ENCODE measurements at regions not wholly inside any gene's neighbourhood (a gene's known extent, or its start where the extent isn't known, plus 50 kb on each side); places are given as distances from the start of the nearest gene placed in this dataset.

DNA sequence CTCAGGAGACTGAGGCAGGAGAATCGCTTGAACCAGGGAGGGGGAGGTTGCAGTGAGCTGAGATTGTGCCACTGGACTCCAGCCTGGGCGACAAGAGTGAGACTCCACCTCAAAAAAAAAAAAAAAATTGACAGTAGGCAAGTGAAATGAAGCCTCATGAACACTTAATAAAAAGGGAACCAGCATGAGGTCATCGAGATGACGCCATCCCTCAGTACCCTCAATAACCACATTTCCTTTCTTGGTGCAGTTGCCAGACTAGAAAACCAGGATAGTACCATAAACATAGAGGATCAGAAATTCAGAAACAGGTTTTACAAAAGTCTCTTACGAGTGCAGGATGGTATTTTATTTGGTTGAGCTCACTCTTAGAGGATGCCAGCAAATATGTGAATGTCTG lies 584.1 kb downstream of the MAFB start:
- no peak for FAIRE-seq
- dilution Hi-C loops (cut with MboI; ENCODE audit: extremely low pct_ligation_motif_present, low sequenced_read_pairs) = no loop called here

DNA sequence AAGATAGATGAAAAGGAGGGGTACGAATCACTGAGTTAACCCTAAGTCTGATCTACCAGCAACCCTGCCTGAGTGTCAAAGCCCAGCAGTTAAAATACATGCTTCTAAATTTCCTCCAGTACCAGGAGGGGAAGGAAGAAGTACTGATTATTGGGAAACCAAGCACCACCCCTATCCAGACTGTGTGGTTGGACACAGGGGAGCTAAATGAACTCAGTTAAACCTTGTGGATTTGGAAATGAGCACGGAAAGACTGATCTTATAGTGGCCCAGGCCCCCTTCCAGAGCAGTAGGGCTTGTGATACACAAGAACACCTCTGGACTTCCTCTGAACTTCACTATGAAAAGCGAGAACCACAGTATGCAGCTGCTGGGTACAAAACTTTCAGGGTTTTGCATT lies 585.6 kb downstream of the MAFB start:
- FAIRE-seq (no peak), DNase-seq (ENCODE audit: low read depth, low spot score) (no peak)
- TF ChIP-seq JUN (IDR thresholded peaks at IDR 0.05; ENCODE audit: borderline replicate concordance, insufficient read depth, insufficient read length, low read depth) (no peak), FOS (IDR thresholded peaks at IDR 0.05; ENCODE audit: borderline replicate concordance, insufficient read depth, low read length) (no peak), MAX (IDR thresholded peaks at IDR 0.05; ENCODE audit: insufficient read depth, insufficient read length) (no peak), GATA2 (IDR thresholded peaks at IDR 0.05; ENCODE audit: insufficient read depth, insufficient read length, low read depth, low read length) (no peak), POLR2A (IDR thresholded peaks at IDR 0.05; ENCODE audit: low read depth, low read length) (no peak), MYC (IDR thresholded peaks at IDR 0.05; ENCODE audit: low read depth, low read length) (no peak), EZH2 (IDR thresholded peaks at IDR 0.05; ENCODE audit: borderline replicate concordance, low read depth, low read length, severe bottlenecking) (no peak)
- TF ChIP-seq, protein P1, sequence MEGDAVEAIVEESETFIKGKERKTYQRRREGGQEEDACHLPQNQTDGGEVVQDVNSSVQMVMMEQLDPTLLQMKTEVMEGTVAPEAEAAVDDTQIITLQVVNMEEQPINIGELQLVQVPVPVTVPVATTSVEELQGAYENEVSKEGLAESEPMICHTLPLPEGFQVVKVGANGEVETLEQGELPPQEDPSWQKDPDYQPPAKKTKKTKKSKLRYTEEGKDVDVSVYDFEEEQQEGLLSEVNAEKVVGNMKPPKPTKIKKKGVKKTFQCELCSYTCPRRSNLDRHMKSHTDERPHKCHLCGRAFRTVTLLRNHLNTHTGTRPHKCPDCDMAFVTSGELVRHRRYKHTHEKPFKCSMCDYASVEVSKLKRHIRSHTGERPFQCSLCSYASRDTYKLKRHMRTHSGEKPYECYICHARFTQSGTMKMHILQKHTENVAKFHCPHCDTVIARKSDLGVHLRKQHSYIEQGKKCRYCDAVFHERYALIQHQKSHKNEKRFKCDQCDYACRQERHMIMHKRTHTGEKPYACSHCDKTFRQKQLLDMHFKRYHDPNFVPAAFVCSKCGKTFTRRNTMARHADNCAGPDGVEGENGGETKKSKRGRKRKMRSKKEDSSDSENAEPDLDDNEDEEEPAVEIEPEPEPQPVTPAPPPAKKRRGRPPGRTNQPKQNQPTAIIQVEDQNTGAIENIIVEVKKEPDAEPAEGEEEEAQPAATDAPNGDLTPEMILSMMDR (IDR thresholded peaks at IDR 0.05; ENCODE audit: extremely low read depth in 1 of 2, insufficient read depth in 1 of 2, low read depth in 1 of 2, low read length in 2 of 2) = no peak
- no peak overlapping the region for H3K4me3 ChIP-seq (replicated peaks in 1 of 3; ENCODE audit: insufficient read depth in 1 of 3, low read depth in 1 of 3, low read length in 3 of 3)
- intact Hi-C loops (cut with micrococcal nuclease) = no loop called here
- H4K20me1 ChIP-seq (replicated peaks; ENCODE audit: control insufficient read depth, extremely low read depth, insufficient read depth, low read length) = no peaks in the 10 kb centered on the region
- no peak overlapping the region for H3K4me2 ChIP-seq (ENCODE audit: insufficient read depth, low read length)
- BruUV-seq (replicated peaks) = no TSS peak
- no peak overlapping the region for H3K9ac ChIP-seq (replicated peaks; ENCODE audit: extremely low read depth, insufficient read depth, low read length)
- no peaks in the 10 kb centered on the region for H3K27me3 ChIP-seq (ENCODE audit: control insufficient read depth in 2 of 2, insufficient read depth in 2 of 2, low read length in 2 of 2)
- POLR2A ChIA-PET = no interaction called here
- H3K36me3 ChIP-seq (ENCODE audit: control insufficient read depth in 2 of 2, extremely low read depth in 1 of 2, insufficient read depth in 2 of 2, low read length in 2 of 2) = no peaks in the 10 kb centered on the region
- H3K79me2 ChIP-seq (ENCODE audit: control insufficient read depth, insufficient read depth, low read length) = no peaks in the 10 kb centered on the region
- CTCF ChIA-PET = no interaction called here
- no peak overlapping the region for H2AFZ ChIP-seq (ENCODE audit: low read depth, low read length)
- H3K27ac ChIP-seq (ENCODE audit: insufficient read depth, low read depth, low read length) = no peak overlapping the region
- no peaks in the 10 kb centered on the region for H3K9me3 ChIP-seq (replicated peaks; ENCODE audit: control insufficient read depth, insufficient read depth, low read length)
- dilution Hi-C loops (cut with MboI; ENCODE audit: extremely low pct_ligation_motif_present, low sequenced_read_pairs) = no loop called here
- no peaks in the 10 kb centered on the region for H3K9me1 ChIP-seq (replicated peaks; ENCODE audit: control insufficient read depth, extremely low read depth, insufficient read depth, low read length)
- no peaks in the 10 kb centered on the region for H3K4me1 ChIP-seq (ENCODE audit: control insufficient read depth, extremely low read depth, insufficient read depth, low read length)

More for the DNA sequence above, 584.1 kb downstream of the MAFB start:
- Histone ChIP-seq H3K4me2 (ENCODE audit: insufficient read depth, low read length) (no peak overlapping the region), H3K9me3 (replicated peaks; ENCODE audit: control insufficient read depth, insufficient read depth, low read length) (no peaks in the 10 kb centered on the region), H4K20me1 (replicated peaks; ENCODE audit: control insufficient read depth, extremely low read depth, insufficient read depth, low read length) (no peaks in the 10 kb centered on the region), H3K9me1 (replicated peaks; ENCODE audit: control insufficient read depth, extremely low read depth, insufficient read depth, low read length) (no peaks in the 10 kb centered on the region), H3K4me3 (replicated peaks in 1 of 3; ENCODE audit: insufficient read depth in 1 of 3, low read depth in 1 of 3, low read length in 3 of 3) (no peak overlapping the region), H3K27ac (ENCODE audit: insufficient read depth, low read depth, low read length) (no peak overlapping the region), H3K36me3 (ENCODE audit: control insufficient read depth in 2 of 2, extremely low read depth in 1 of 2, insufficient read depth in 2 of 2, low read length in 2 of 2) (no peaks in the 10 kb centered on the region), H3K9ac (replicated peaks; ENCODE audit: extremely low read depth, insufficient read depth, low read length) (no peak overlapping the region), H3K27me3 (ENCODE audit: control insufficient read depth in 2 of 2, insufficient read depth in 2 of 2, low read length in 2 of 2) (no peaks in the 10 kb centered on the region), H2AFZ (ENCODE audit: low read depth, low read length) (no peak overlapping the region), H3K4me1 (ENCODE audit: control insufficient read depth, extremely low read depth, insufficient read depth, low read length) (no peaks in the 10 kb centered on the region), H3K79me2 (ENCODE audit: control insufficient read depth, insufficient read depth, low read length) (no peaks in the 10 kb centered on the region)
- BruUV-seq (replicated peaks) = no TSS peak
- POLR2A ChIA-PET = no interaction called here
- intact Hi-C loops (cut with micrococcal nuclease) = no loop called here
- TF ChIP-seq POLR2A (IDR thresholded peaks at IDR 0.05; ENCODE audit: low read depth, low read length) = no peak
- no peak for DNase-seq (ENCODE audit: low read depth, low spot score)
- CTCF ChIA-PET = no interaction called here
